H9 (cell line): ENCODE measurements at regions not wholly inside any gene's neighbourhood (a gene's known extent, or its start where the extent isn't known, plus 50 kb on each side); places are given as distances from the start of the nearest gene placed in this dataset.

Source experiments
- DNase-seq: peaks from one replicate; pipeline ENCODE4 v3.0.0-alpha.2; 2017
- H2AFZ ChIP-seq: one replicate; pipeline ENCODE4 v1.6.1; 2013; ENCODE audit warnings: mild to moderate bottlenecking, low read length, control low read depth, moderate library complexity
- H2AK5ac ChIP-seq: 2 replicates; pipeline ENCODE4 v1.6.1; 2013; ENCODE audit warnings: low read length, control low read depth, mixed read lengths; ENCODE audit not compliant: insufficient read length
- H2BK120ac ChIP-seq: one replicate; pipeline ENCODE4 v1.6.1; 2013; ENCODE audit warnings: low read depth, mild to moderate bottlenecking, low read length, control low read depth, inconsistent platforms; ENCODE audit not compliant: poor library complexity, severe bottlenecking
- H2BK12ac ChIP-seq: 2 replicates; pipeline ENCODE4 v1.6.1; 2013; ENCODE audit warnings: low read length, control low read depth, mixed read lengths, low read depth; ENCODE audit not compliant: insufficient read length
- H2BK15ac ChIP-seq: 2 replicates; pipeline ENCODE4 v1.6.1; 2013; ENCODE audit warnings: low read depth, low read length, control low read depth
- H2BK20ac ChIP-seq: one replicate; pipeline ENCODE4 v1.6.1; 2013; ENCODE audit warnings: low read depth, mild to moderate bottlenecking, low read length, control low read depth, inconsistent platforms; ENCODE audit not compliant: poor library complexity, severe bottlenecking
- H2BK5ac ChIP-seq: 2 replicates; pipeline ENCODE4 v1.6.1; 2013; ENCODE audit warnings: low read length, control low read depth, mixed read lengths; ENCODE audit not compliant: insufficient read length
- H3K14ac ChIP-seq: 2 replicates; pipeline ENCODE4 v1.6.1; 2013; ENCODE audit warnings: low read length, control low read depth; ENCODE audit not compliant: insufficient read depth
- H3K18ac ChIP-seq: 2 replicates; pipeline ENCODE4 v1.6.1; 2013; ENCODE audit warnings: low read depth, mild to moderate bottlenecking, mixed read lengths, low read length, control low read depth; ENCODE audit not compliant: insufficient read length
- H3K23ac ChIP-seq: 2 replicates; pipeline ENCODE4 v1.6.1; 2013; ENCODE audit warnings: low read length, control low read depth, mixed read lengths, low read depth; ENCODE audit not compliant: insufficient read length
- H3K23me2 ChIP-seq: 2 replicates; pipeline ENCODE4 v1.6.1; 2013; ENCODE audit warnings: low read depth, mild to moderate bottlenecking, mixed read lengths, low read length, control low read depth; ENCODE audit not compliant: insufficient read length, poor library complexity, severe bottlenecking
- H3K27ac ChIP-seq: 2 replicates; pipeline ENCODE4 v1.5.1; 2013; ENCODE audit warnings: low read length, control low read depth, mixed read lengths, low read depth; ENCODE audit not compliant: insufficient read length
- H3K27me3 ChIP-seq: 2 replicates; pipeline ENCODE4 v1.6.1; 2013; ENCODE audit warnings: low read length, control low read depth, inconsistent platforms; ENCODE audit not compliant: insufficient read depth
- H3K4ac ChIP-seq: 2 replicates; pipeline ENCODE4 v1.6.1; 2013; ENCODE audit warnings: low read depth, mild to moderate bottlenecking, control low read depth, inconsistent platforms, low read length, moderate library complexity
- H3K4me1 ChIP-seq: 2 replicates; pipeline ENCODE4 v1.6.1; 2013; ENCODE audit warnings: low read length, control low read depth, inconsistent platforms; ENCODE audit not compliant: insufficient read depth
- H3K4me2 ChIP-seq: 2 replicates; pipeline ENCODE4 v1.6.1; 2013; ENCODE audit warnings: low read length, control low read depth, mixed read lengths; ENCODE audit not compliant: insufficient read length, insufficient read depth
- H3K56ac ChIP-seq: 2 replicates; pipeline ENCODE4 v1.6.1; 2013; ENCODE audit warnings: low read depth, mild to moderate bottlenecking, mixed read lengths, low read length, control low read depth; ENCODE audit not compliant: insufficient read length
- H3K79me1 ChIP-seq: 2 replicates; pipeline ENCODE4 v1.6.1; 2013; ENCODE audit warnings: low read depth, mild to moderate bottlenecking, moderate library complexity, low read length, control low read depth, inconsistent platforms; ENCODE audit not compliant: insufficient read depth, poor library complexity, severe bottlenecking
- H3K79me2 ChIP-seq: 2 replicates; pipeline ENCODE4 v1.6.1; 2013; ENCODE audit warnings: low read length, control low read depth, inconsistent platforms; ENCODE audit not compliant: insufficient read depth
- H3K9ac ChIP-seq: 2 replicates; pipeline ENCODE4 v1.6.1; 2013; ENCODE audit warnings: low read length, control low read depth, mixed read lengths; ENCODE audit not compliant: insufficient read length; ENCODE audit errors: extremely low read depth
- H3K9me3 ChIP-seq: one replicate; pipeline ENCODE4 v1.6.1; 2013; ENCODE audit warnings: low read depth, low read length, inconsistent platforms; ENCODE audit not compliant: control insufficient read depth
- H3T11ph ChIP-seq: one replicate; pipeline ENCODE4 v1.6.1; 2013; ENCODE audit warnings: mild to moderate bottlenecking, low read length, control low read depth, inconsistent platforms
- H4K20me1 ChIP-seq: one replicate; pipeline ENCODE4 v1.6.1; 2013; ENCODE audit not compliant: control insufficient read depth, insufficient read length, insufficient read depth
- H4K5ac ChIP-seq: 2 replicates; pipeline ENCODE4 v1.6.1; 2013; ENCODE audit warnings: low read depth, mild to moderate bottlenecking, mixed read lengths, low read length, control low read depth; ENCODE audit not compliant: insufficient read length
- H4K8ac ChIP-seq: replicated peaks from 2 replicates; pipeline ENCODE4 v1.6.1; 2013; ENCODE audit warnings: low read length, control low read depth, mixed read lengths, low read depth; ENCODE audit not compliant: insufficient read length
- H4K91ac ChIP-seq: 2 replicates; pipeline ENCODE4 v1.6.1; 2013; ENCODE audit warnings: low read depth, mild to moderate bottlenecking, moderate library complexity, mixed read lengths, low read length, control low read depth; ENCODE audit not compliant: insufficient read length
- H3K27ac Mint-ChIP-seq, 3 experiments: 2 replicates in 2 of 3; 3 replicates in 1 of 3; pipeline ENCODE4 v1.8.0; 2020 to 2021; ENCODE audit warnings: mixed read lengths in 3 of 3, mild to moderate bottlenecking in 1 of 3, moderate library complexity in 1 of 3
- H3K27me3 Mint-ChIP-seq: 2 replicates; pipeline ENCODE4 v1.8.0; 2021; ENCODE audit warnings: low read depth, mild to moderate bottlenecking, moderate library complexity, mixed read lengths
- H3K36me3 Mint-ChIP-seq, 3 experiments: 2 replicates in 2 of 3; 3 replicates in 1 of 3; pipeline ENCODE4 v1.8.0; 2020 to 2021; ENCODE audit warnings: low read depth in 3 of 3, mixed read lengths in 3 of 3; ENCODE audit not compliant: insufficient read depth in 1 of 3
- H3K4me1 Mint-ChIP-seq, 2 experiments: 2 replicates each; pipeline ENCODE4 v1.8.0; 2020; ENCODE audit warnings: mixed read lengths in 2 of 2
- H3K4me3 Mint-ChIP-seq, 2 experiments: 2 replicates in 1 of 2; 3 replicates in 1 of 2; pipeline ENCODE4 v1.8.0; 2020 to 2021; ENCODE audit warnings: mild to moderate bottlenecking in 2 of 2, mixed read lengths in 2 of 2, moderate library complexity in 1 of 2
- H3K9me3 Mint-ChIP-seq, 2 experiments: 2 replicates in 1 of 2; 3 replicates in 1 of 2; pipeline ENCODE4 v1.8.0; 2020; ENCODE audit warnings: mild to moderate bottlenecking in 2 of 2, mixed read lengths in 2 of 2, moderate library complexity in 1 of 2
- WGBS: extraction: QIAGEN DNeasy Blood & Tissue Kit; methylation state at CpG from one replicate; pipeline ENCODE4 v1.1.7; 2013; ENCODE audit warnings: missing lambda C conversion rate, low lambda C conversion rate, mixed read lengths; ENCODE audit not compliant: insufficient read length; ENCODE audit errors: extremely low coverage; 5-methylcytosine and 5-hydroxymethylcytosine counted together
- TF ChIP-seq, protein P1 (sequence below): fragments of 200-600 bp; sonication (generic); conservative IDR thresholded peaks from 3 replicates; pipeline ENCODE4 v1.8.0; 2021; ENCODE audit warnings: antibody characterized with exemption, mild to moderate bottlenecking

DNA sequence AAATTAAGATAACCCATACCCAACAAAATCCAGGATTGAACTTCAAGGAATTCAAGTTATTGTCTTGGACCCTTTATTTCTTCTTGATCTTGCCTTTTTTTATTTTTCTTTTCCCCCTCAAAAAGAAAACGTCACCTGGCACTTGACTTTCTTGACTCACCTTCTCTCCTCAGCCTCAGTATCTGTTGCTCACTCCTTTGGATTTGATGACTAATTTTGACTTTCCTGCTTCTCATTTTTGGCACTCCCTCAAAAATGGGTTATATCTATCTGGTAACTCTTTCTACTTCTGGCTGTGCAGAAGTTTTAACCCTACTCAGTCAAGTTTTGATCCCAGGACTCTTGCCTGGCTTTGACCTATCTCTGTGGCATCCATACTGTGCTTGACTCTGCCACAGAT is 66.6 kb upstream of the SPATA31D4 start:
- Mint-ChIP-seq H3K36me3 (no peaks in the 10 kb centered on the region), H3K27ac (no peak overlapping the region), H3K27me3 (no peaks in the 10 kb centered on the region), H3K4me1 (no peaks in the 10 kb centered on the region), H3K9me3 (no peaks in the 10 kb centered on the region), H3K4me3 (no peak overlapping the region)
- no peaks in the 10 kb centered on the region for H3K27me3 ChIP-seq
- no peak overlapping the region for H2AK5ac ChIP-seq
- no peaks in the 10 kb centered on the region for H3K79me1 ChIP-seq
- no peaks in the 10 kb centered on the region for H3K23me2 ChIP-seq
- WGBS = no CpG with 5 or more reads among the region's 1 CpG
- no peaks in the 10 kb centered on the region for H3K4me1 ChIP-seq
- no peak overlapping the region for H4K5ac ChIP-seq
- H3T11ph ChIP-seq = no peak overlapping the region
- DNase-seq = no peak
- H3K14ac ChIP-seq = no peak overlapping the region
- H3K18ac ChIP-seq = no peak overlapping the region
- no peak overlapping the region for H2BK5ac ChIP-seq
- H3K9me3 ChIP-seq = no peaks in the 10 kb centered on the region
- H3K56ac ChIP-seq = no peak overlapping the region
- no peaks in the 10 kb centered on the region for H3K79me2 ChIP-seq
- no peak overlapping the region for H3K27ac ChIP-seq
- no peak overlapping the region for H2BK20ac ChIP-seq
- H4K8ac ChIP-seq = no peak overlapping the region
- H2BK15ac ChIP-seq = no peak overlapping the region
- H2AFZ ChIP-seq = no peak overlapping the region
- no peaks in the 10 kb centered on the region for H4K20me1 ChIP-seq
- TF ChIP-seq, protein P1, sequence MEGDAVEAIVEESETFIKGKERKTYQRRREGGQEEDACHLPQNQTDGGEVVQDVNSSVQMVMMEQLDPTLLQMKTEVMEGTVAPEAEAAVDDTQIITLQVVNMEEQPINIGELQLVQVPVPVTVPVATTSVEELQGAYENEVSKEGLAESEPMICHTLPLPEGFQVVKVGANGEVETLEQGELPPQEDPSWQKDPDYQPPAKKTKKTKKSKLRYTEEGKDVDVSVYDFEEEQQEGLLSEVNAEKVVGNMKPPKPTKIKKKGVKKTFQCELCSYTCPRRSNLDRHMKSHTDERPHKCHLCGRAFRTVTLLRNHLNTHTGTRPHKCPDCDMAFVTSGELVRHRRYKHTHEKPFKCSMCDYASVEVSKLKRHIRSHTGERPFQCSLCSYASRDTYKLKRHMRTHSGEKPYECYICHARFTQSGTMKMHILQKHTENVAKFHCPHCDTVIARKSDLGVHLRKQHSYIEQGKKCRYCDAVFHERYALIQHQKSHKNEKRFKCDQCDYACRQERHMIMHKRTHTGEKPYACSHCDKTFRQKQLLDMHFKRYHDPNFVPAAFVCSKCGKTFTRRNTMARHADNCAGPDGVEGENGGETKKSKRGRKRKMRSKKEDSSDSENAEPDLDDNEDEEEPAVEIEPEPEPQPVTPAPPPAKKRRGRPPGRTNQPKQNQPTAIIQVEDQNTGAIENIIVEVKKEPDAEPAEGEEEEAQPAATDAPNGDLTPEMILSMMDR = no peak
- H4K91ac ChIP-seq = no peak overlapping the region
- H2BK120ac ChIP-seq = no peak overlapping the region
- H3K4ac ChIP-seq = no peak overlapping the region
- no peak overlapping the region for H2BK12ac ChIP-seq
- H3K23ac ChIP-seq = no peak overlapping the region
- no peak overlapping the region for H3K4me2 ChIP-seq
- H3K9ac ChIP-seq = no peak overlapping the region
